HG02970 (cell line): ENCODE measurements at regions not wholly inside any gene's neighbourhood (a gene's known extent, or its start where the extent isn't known, plus 50 kb on each side); places are given as distances from the start of the nearest gene placed in this dataset.

Experiments
- ATAC-seq: cut with Tn5 transposase; IDR thresholded peaks from one replicate; pipeline ENCODE4 v1.9.1; 2021; ENCODE audit warnings: mild to moderate bottlenecking, moderate library complexity, moderate number of reproducible peaks; ENCODE audit not compliant: unreplicated experiment, low FRiP score

GRCh38 chr22:49103314-49104059 is 724.2 kb downstream of the BRD1 start:
- ATAC-seq: no peak

- no peak for ATAC-seq
Measured at GRCh38 chr22:49102367-49102766, 725.3 kb downstream of the BRD1 start.

- ATAC-seq: no peak
Measured at GRCh38 chr22:49101873-49102272, 725.8 kb downstream of the BRD1 start.

- no peak for ATAC-seq
Measured at GRCh38 chr22:49101225-49101624, 726.4 kb downstream of the BRD1 start.

GRCh38 chr22:49100773-49101172 is 726.9 kb downstream of the BRD1 start:
- no peak for ATAC-seq

- ATAC-seq: no peak
Measured at GRCh38 chr22:49100316-49100715, 727.4 kb downstream of the BRD1 start.

- no peak for ATAC-seq
Measured at GRCh38 chr22:49099496-49100124, 728.1 kb downstream of the BRD1 start.

GRCh38 chr22:49099089-49099488 is 728.6 kb downstream of the BRD1 start:
- no peak for ATAC-seq

- no peak for ATAC-seq
Measured at GRCh38 chr22:49097966-49098365, 729.7 kb downstream of the BRD1 start.

GRCh38 chr22:49097171-49097925 is 730.3 kb downstream of the BRD1 start:
- no peak for ATAC-seq

- ATAC-seq: no peak
Measured at GRCh38 chr22:49096476-49096875, 731.2 kb downstream of the BRD1 start.

- no peak for ATAC-seq
Measured at GRCh38 chr22:49095366-49095765, 732.3 kb downstream of the BRD1 start.

- ATAC-seq: no peak
Measured at GRCh38 chr22:49094858-49095257, 732.8 kb downstream of the BRD1 start.

GRCh38 chr22:49094151-49094550 is 733.5 kb downstream of the BRD1 start:
- no peak for ATAC-seq

- no peak for ATAC-seq
Measured at GRCh38 chr22:49093192-49093880, 734.3 kb downstream of the BRD1 start.

GRCh38 chr22:49092716-49093115 is 735.0 kb downstream of the BRD1 start:
- no peak for ATAC-seq

GRCh38 chr22:49091917-49092545 is 735.6 kb downstream of the BRD1 start:
- ATAC-seq: no peak

GRCh38 chr22:49091451-49091850 is 736.2 kb downstream of the BRD1 start:
- ATAC-seq: no peak

- ATAC-seq: no peak
Measured at GRCh38 chr22:49090853-49091135, 736.9 kb downstream of the BRD1 start.

- no peak for ATAC-seq
Measured at GRCh38 chr22:49090061-49090852, 737.4 kb downstream of the BRD1 start.
